GM23248 (cell line): ENCODE measurements at regions not wholly inside any gene's neighbourhood (a gene's known extent, or its start where the extent isn't known, plus 50 kb on each side); places are given as distances from the start of the nearest gene placed in this dataset.

Experiments
- DNase-seq: peaks from one replicate; pipeline ENCODE4 v3.0.0-alpha.2; 2015
- H2AFZ ChIP-seq: fragments of 200-600 bp; sonication (generic); 2 replicates; pipeline ENCODE4 v1.6.1; 2016; ENCODE audit warnings: antibody characterized with exemption
- H3F3A ChIP-seq: fragments of 200-600 bp; sonication (generic); 2 replicates; pipeline ENCODE4 v1.6.1; 2016; ENCODE audit warnings: mild to moderate bottlenecking, antibody characterized with exemption, mixed run types; ENCODE audit not compliant: insufficient read depth
- H3K27ac ChIP-seq: fragments of 200-600 bp; sonication (generic); 2 replicates; pipeline ENCODE4 v1.5.1; 2016; ENCODE audit warnings: mild to moderate bottlenecking
- H3K27me3 ChIP-seq: fragments of 200-600 bp; sonication (generic); replicated peaks from 2 replicates; pipeline ENCODE4 v1.6.1; 2016; ENCODE audit warnings: mild to moderate bottlenecking; ENCODE audit not compliant: insufficient read depth
- H3K36me3 ChIP-seq: fragments of 200-600 bp; sonication (generic); 2 replicates; pipeline ENCODE4 v1.6.1; 2016; ENCODE audit warnings: low read depth, mild to moderate bottlenecking
- H3K4me1 ChIP-seq: fragments of 200-600 bp; sonication (generic); 2 replicates; pipeline ENCODE4 v1.6.1; 2016; ENCODE audit warnings: mild to moderate bottlenecking; ENCODE audit not compliant: insufficient read depth
- H3K4me2 ChIP-seq: fragments of 200-600 bp; sonication (generic); one replicate; pipeline ENCODE4 v1.6.1; 2016; ENCODE audit warnings: mild to moderate bottlenecking; ENCODE audit not compliant: unreplicated experiment
- H3K4me3 ChIP-seq: fragments of 200-600 bp; sonication (generic); 2 replicates; pipeline ENCODE4 v1.5.1; 2016; ENCODE audit warnings: mild to moderate bottlenecking
- H3K79me2 ChIP-seq: fragments of 200-600 bp; sonication (generic); 2 replicates; pipeline ENCODE4 v1.6.1; 2016; ENCODE audit warnings: mild to moderate bottlenecking; ENCODE audit not compliant: insufficient read depth
- H3K9ac ChIP-seq: fragments of 200-600 bp; sonication (generic); 2 replicates; pipeline ENCODE4 v1.6.1; 2016; ENCODE audit warnings: mild to moderate bottlenecking
- H3K9me2 ChIP-seq: fragments of 200-600 bp; sonication (generic); 2 replicates; pipeline ENCODE4 v1.6.1; 2016; ENCODE audit warnings: mixed run types, mild to moderate bottlenecking, moderate library complexity; ENCODE audit not compliant: insufficient read depth
- H3K9me3 ChIP-seq: fragments of 200-600 bp; sonication (generic); one replicate; pipeline ENCODE4 v1.6.1; 2017; ENCODE audit warnings: low read depth
- H4K20me1 ChIP-seq: fragments of 200-600 bp; sonication (generic); 2 replicates; pipeline ENCODE4 v1.6.0; 2016; ENCODE audit not compliant: insufficient read depth
- EZH2 ChIP-seq: fragments of 200-600 bp; sonication (generic); IDR thresholded peaks from 2 replicates; pipeline ENCODE4 v1.6.1; 2018; ENCODE audit warnings: antibody characterized with exemption, mild to moderate bottlenecking; ENCODE audit not compliant: insufficient read depth, poor library complexity, severe bottlenecking
- EZH2phosphoT487 ChIP-seq: fragments of 200-600 bp; sonication (generic); IDR thresholded peaks from 2 replicates; pipeline ENCODE4 v1.6.1; 2018; ENCODE audit warnings: antibody characterized with exemption, moderate library complexity, mild to moderate bottlenecking, low read depth; ENCODE audit not compliant: insufficient read depth
- WGBS, 2 experiments: methylation state at CpG; one replicate each; pipeline ENCODE4 v1.1.6; 2015 to 2017; ENCODE audit warnings: low lambda C conversion rate in 2 of 2, low coverage in 1 of 2; ENCODE audit errors: missing lambda C conversion rate in 2 of 2; 5-methylcytosine and 5-hydroxymethylcytosine counted together
- in situ Hi-C: fragments of 300-500 bp; cut with MboI; formaldehyde crosslinking; loops from 2 replicates; pipeline ENCODE4 v1.15.0; 2020

GRCh38 chr3:70631716-70632307 is 319.4 kb upstream of the MDFIC2 start:
- no peak for DNase-seq
- Histone ChIP-seq H3K9me2 (no peaks in the 10 kb centered on the region), H3K27ac (no peak overlapping the region), H3K4me2 (no peak overlapping the region), H4K20me1 (no peaks in the 10 kb centered on the region), H2AFZ (no peak overlapping the region), H3K9ac (no peak overlapping the region), H3K27me3 (peaks cover 10% of the 10 kb centered on the region; the same call in 1 of the 2 replicates), H3F3A (no peaks in the 10 kb centered on the region), H3K9me3 (no peaks in the 10 kb centered on the region), H3K4me1 (no peaks in the 10 kb centered on the region), H3K4me3 (no peak overlapping the region), H3K36me3 (no peaks in the 10 kb centered on the region), H3K79me2 (no peaks in the 10 kb centered on the region)
- WGBS, 2 experiments, result 31 to 42% methylated on average over 4 of the region's 4 CpGs
- in situ Hi-C loops, result no loop called here
- TF ChIP-seq EZH2, result no peak
- no peak for TF ChIP-seq EZH2phosphoT487

- H3K79me2 ChIP-seq, result no peaks in the 10 kb centered on the region
- TF ChIP-seq EZH2, result no peak
- TF ChIP-seq EZH2phosphoT487, result no peak
- no peak overlapping the region for H3K27ac ChIP-seq
- in situ Hi-C loops, result no loop called here
- H2AFZ ChIP-seq, result no peak overlapping the region
- no peaks in the 10 kb centered on the region for H3K36me3 ChIP-seq
- no peaks in the 10 kb centered on the region for H3K4me1 ChIP-seq
- H3K9me3 ChIP-seq, result no peaks in the 10 kb centered on the region
- H3K4me2 ChIP-seq, result no peak overlapping the region
- no peak overlapping the region for H3K4me3 ChIP-seq
- H3K27me3 ChIP-seq, result no peaks in the 10 kb centered on the region
- peak; percentile 2 for DNase-seq
- H3F3A ChIP-seq, result no peaks in the 10 kb centered on the region
- no peak overlapping the region for H3K9ac ChIP-seq
- no peaks in the 10 kb centered on the region for H4K20me1 ChIP-seq
- WGBS, 2 experiments, result 58 to 68% methylated on average over 1 of the region's 1 CpG
- peaks cover 3% of the 10 kb centered on the region; the same call in 1 of the 2 replicates for H3K9me2 ChIP-seq
Measured at GRCh38 chr3:70621451-70621850, 309.0 kb upstream of the MDFIC2 start.

DNA sequence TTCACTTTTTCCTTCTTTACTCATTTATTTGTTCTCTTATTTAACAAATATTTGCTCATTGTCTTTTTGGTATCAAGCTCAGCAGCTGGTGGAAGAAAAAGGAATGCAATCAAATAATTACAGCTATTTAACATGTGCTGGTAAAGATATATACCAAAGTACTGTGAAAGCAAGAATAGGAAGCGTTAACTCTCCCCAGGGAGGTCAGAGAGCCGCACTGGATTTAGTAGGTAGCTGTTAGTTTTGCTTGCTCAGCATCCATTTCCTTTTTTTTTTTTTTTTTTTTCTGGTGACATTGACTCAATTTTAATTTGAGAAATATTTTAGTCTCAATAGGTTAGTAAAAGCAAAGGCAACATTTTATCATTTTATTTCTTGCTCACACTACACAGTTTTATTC is 308.5 kb upstream of the MDFIC2 start:
- no peaks in the 10 kb centered on the region for H3K79me2 ChIP-seq
- no peaks in the 10 kb centered on the region for H3K27me3 ChIP-seq
- H3K4me1 ChIP-seq, result no peaks in the 10 kb centered on the region
- no peaks in the 10 kb centered on the region for H3K36me3 ChIP-seq
- no peak overlapping the region for H3K9ac ChIP-seq
- H2AFZ ChIP-seq, result no peak overlapping the region
- TF ChIP-seq EZH2phosphoT487 (no peak), EZH2 (no peak)
- in situ Hi-C loops, result no loop called here
- H3K4me2 ChIP-seq, result no peak overlapping the region
- no peak for DNase-seq
- H3F3A ChIP-seq, result no peaks in the 10 kb centered on the region
- H3K9me3 ChIP-seq, result no peaks in the 10 kb centered on the region
- H3K9me2 ChIP-seq, result peaks cover 3% of the 10 kb centered on the region; the same call in 1 of the 2 replicates
- WGBS, 2 experiments, result 32 to 44% methylated on average over 2 of the region's 2 CpGs
- no peak overlapping the region for H3K27ac ChIP-seq
- no peaks in the 10 kb centered on the region for H4K20me1 ChIP-seq
- H3K4me3 ChIP-seq, result no peak overlapping the region

DNA sequence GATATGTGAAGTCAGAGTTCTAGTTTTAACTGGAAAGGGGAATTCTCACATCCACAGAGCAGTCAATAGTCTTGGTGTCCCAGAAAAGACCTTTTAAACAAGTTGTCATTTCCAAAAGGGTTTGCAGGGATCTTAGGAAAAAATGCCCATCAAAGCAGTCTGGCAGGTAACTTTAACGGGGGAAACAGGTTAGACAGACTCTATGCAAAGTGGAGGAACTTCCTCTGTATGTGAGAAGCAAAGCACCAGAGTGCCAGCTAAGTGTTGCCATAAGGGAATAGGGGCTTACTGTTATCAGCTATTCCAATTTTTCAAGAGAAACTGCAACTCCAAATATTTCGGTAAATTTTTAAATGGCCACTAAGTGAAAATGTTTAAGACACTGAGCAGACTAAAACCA is 307.9 kb upstream of the MDFIC2 start:
- H4K20me1 ChIP-seq, result no peaks in the 10 kb centered on the region
- 34 to 42% methylated on average over 2 of the region's 2 CpGs for WGBS, 2 experiments
- H3K4me1 ChIP-seq, result no peaks in the 10 kb centered on the region
- no peak overlapping the region for H2AFZ ChIP-seq
- no peak overlapping the region for H3K27ac ChIP-seq
- in situ Hi-C loops, result no loop called here
- H3K9me2 ChIP-seq, result peaks cover 3% of the 10 kb centered on the region; the same call in 1 of the 2 replicates
- H3K9ac ChIP-seq, result no peak overlapping the region
- TF ChIP-seq EZH2 (no peak), EZH2phosphoT487 (no peak)
- H3K27me3 ChIP-seq, result no peaks in the 10 kb centered on the region
- H3K4me3 ChIP-seq, result no peak overlapping the region
- no peaks in the 10 kb centered on the region for H3K79me2 ChIP-seq
- no peak for DNase-seq
- no peak overlapping the region for H3K4me2 ChIP-seq
- no peaks in the 10 kb centered on the region for H3F3A ChIP-seq
- no peaks in the 10 kb centered on the region for H3K9me3 ChIP-seq
- H3K36me3 ChIP-seq, result no peaks in the 10 kb centered on the region
